ENCODE measurements at regions not wholly inside any gene's neighbourhood (a gene's known extent, or its start where the extent isn't known, plus 50 kb on each side); places are given as distances from the start of the nearest gene placed in this dataset.

- TF ChIP-seq YY1 (IDR thresholded peaks at IDR 0.05; ENCODE audit: insufficient read depth, insufficient read length) (no peak), ZNF274 (IDR thresholded peaks at IDR 0.05; ENCODE audit: low read depth, low read length) (no peak), SUZ12 (IDR thresholded peaks at IDR 0.05; ENCODE audit: extremely low read depth, insufficient read depth, insufficient read length) (no peak)
Observed at GRCh38 chr7:12947465-12947864, 260.0 kb downstream of the ARL4A start.
